CD4-positive, alpha-beta T cell (primary cell): ENCODE measurements at regions not wholly inside any gene's neighbourhood (a gene's known extent, or its start where the extent isn't known, plus 50 kb on each side); places are given as distances from the start of the nearest gene placed in this dataset.

Experiments
- ATAC-seq: fragments of 200-7000 bp; cut with Tn5 transposase; one replicate; pipeline ENCODE4 v1.10.0; 2022; ENCODE audit warnings: mild to moderate bottlenecking; ENCODE audit not compliant: poor library complexity
- CTCF ChIA-PET: fragments of 350-600 bp; sonication (Branson Sonifier 250); formaldehyde crosslinking; loops from one replicate; lab custom pipeline; 2021; ENCODE audit warnings: antibody characterized with exemption, inconsistent platforms; lab: Charles Lee
- POLR2A ChIA-PET: fragments of 350-600 bp; sonication (Branson Sonifier 250); formaldehyde crosslinking; loops from one replicate; lab custom pipeline; 2021; ENCODE audit warnings: antibody characterized with exemption, inconsistent platforms; lab: Charles Lee
- DNase-seq, 14 experiments: peaks; one replicate each; pipeline ENCODE4 v3.0.0-alpha.2; 2013 to 2020; ENCODE audit warnings: mixed read lengths in 2 of 14
- H3K27ac ChIP-seq, 2 donors: one replicate each; pipeline versions ENCODE4 v1.5.1 to v1.7.0; 2013; ENCODE audit warnings: low read length in 2 of 2, low read depth in 1 of 2, mild to moderate bottlenecking in 1 of 2
- H3K27me3 ChIP-seq, 2 experiments: 1 replicate in 1 of 2; 2 replicates in 1 of 2; pipeline versions ENCODE4 v1.6.1 to v1.7.0; 2013; ENCODE audit warnings: low read length in 2 of 2, control low read depth in 1 of 2, mild to moderate bottlenecking in 1 of 2, moderate library complexity in 1 of 2; ENCODE audit not compliant: insufficient read depth in 2 of 2, control insufficient read depth in 1 of 2
- H3K36me3 ChIP-seq: one replicate; pipeline ENCODE4 v1.6.1; 2013; ENCODE audit warnings: low read length, control low read depth; ENCODE audit not compliant: insufficient read depth
- H3K4me1 ChIP-seq: one replicate; pipeline ENCODE4 v1.6.1; 2013; ENCODE audit warnings: low read length, control low read depth; ENCODE audit not compliant: insufficient read depth
- H3K4me3 ChIP-seq: one replicate; pipeline ENCODE4 v1.5.1; 2013; ENCODE audit warnings: mild to moderate bottlenecking, low read length, moderate library complexity
- H3K9me3 ChIP-seq, 2 experiments: 1 replicate in 1 of 2; 2 replicates in 1 of 2; pipeline versions ENCODE4 v1.6.1 to v1.7.0; 2013; ENCODE audit warnings: low read length in 2 of 2, mild to moderate bottlenecking in 2 of 2, control low read depth in 1 of 2, moderate library complexity in 1 of 2; ENCODE audit not compliant: control insufficient read depth in 1 of 2, insufficient read depth in 1 of 2
- H3K27ac Mint-ChIP-seq: one replicate; pipeline ENCODE4 v1.8.0; 2020; ENCODE audit warnings: mixed read lengths
- H3K27me3 Mint-ChIP-seq: one replicate; pipeline ENCODE4 v1.8.0; 2021; ENCODE audit warnings: mixed read lengths
- H3K36me3 Mint-ChIP-seq: one replicate; pipeline ENCODE4 v1.8.0; 2021; ENCODE audit warnings: low read depth, mixed read lengths
- H3K4me1 Mint-ChIP-seq: one replicate; pipeline ENCODE4 v1.8.0; 2021; ENCODE audit warnings: low read depth, mixed read lengths
- H3K4me3 Mint-ChIP-seq: one replicate; pipeline ENCODE4 v1.8.0; 2020; ENCODE audit warnings: mild to moderate bottlenecking, mixed read lengths
- H3K9me3 Mint-ChIP-seq: one replicate; pipeline ENCODE4 v1.8.0; 2020; ENCODE audit warnings: mixed read lengths
- intact Hi-C, 2 experiments: fragments of 100-400 bp; cut with DNase I in 1 of 2; cut with micrococcal nuclease in 1 of 2; formaldehyde crosslinking; loops; one replicate each; pipeline versions ENCODE4 v1.15.1 to v1.9.0; 2023 to 2025; cut with DNase I, micrococcal nuclease
- TF ChIP-seq, protein P1 (sequence below): fragments of 200-600 bp; IDR thresholded peaks from one replicate; pipeline ENCODE4 v1.8.0; 2022; ENCODE audit warnings: antibody characterized with exemption, mild to moderate bottlenecking

DNA sequence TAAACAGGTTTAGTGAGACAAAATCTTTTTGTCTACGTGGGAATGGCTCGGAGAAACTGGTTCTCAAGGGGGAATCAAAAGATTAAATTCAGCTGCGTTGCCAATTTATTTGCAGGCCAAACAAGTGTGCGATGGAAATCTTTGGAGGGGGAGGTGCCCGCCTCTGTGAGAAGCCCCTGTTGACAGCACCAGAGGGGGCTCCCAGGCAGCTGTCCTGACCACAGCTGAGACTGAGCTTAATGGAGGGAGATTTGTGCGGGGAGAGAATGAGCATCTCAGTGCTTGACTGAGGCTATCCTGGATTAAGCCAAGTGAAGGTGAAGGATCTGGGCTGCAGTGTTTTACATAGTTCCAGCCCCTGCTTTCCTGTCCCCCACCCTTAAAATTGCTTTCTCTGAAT, 169.7 kb downstream of the ATG4C start:
- no peaks in the 10 kb centered on the region for H3K36me3 ChIP-seq
- ATAC-seq = no peak
- POLR2A ChIA-PET = no interaction called here
- CTCF ChIA-PET = no interaction called here
- Mint-ChIP-seq H3K36me3 (no peaks in the 10 kb centered on the region), H3K9me3 (no peaks in the 10 kb centered on the region), H3K27me3 (peaks cover 53% of the 10 kb centered on the region), H3K4me3 (no peak overlapping the region), H3K27ac (no peak overlapping the region), H3K4me1 (no peaks in the 10 kb centered on the region)
- H3K27ac ChIP-seq = no peak overlapping the region
- TF ChIP-seq, protein P1, sequence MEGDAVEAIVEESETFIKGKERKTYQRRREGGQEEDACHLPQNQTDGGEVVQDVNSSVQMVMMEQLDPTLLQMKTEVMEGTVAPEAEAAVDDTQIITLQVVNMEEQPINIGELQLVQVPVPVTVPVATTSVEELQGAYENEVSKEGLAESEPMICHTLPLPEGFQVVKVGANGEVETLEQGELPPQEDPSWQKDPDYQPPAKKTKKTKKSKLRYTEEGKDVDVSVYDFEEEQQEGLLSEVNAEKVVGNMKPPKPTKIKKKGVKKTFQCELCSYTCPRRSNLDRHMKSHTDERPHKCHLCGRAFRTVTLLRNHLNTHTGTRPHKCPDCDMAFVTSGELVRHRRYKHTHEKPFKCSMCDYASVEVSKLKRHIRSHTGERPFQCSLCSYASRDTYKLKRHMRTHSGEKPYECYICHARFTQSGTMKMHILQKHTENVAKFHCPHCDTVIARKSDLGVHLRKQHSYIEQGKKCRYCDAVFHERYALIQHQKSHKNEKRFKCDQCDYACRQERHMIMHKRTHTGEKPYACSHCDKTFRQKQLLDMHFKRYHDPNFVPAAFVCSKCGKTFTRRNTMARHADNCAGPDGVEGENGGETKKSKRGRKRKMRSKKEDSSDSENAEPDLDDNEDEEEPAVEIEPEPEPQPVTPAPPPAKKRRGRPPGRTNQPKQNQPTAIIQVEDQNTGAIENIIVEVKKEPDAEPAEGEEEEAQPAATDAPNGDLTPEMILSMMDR = no peak
- intact Hi-C loops = no loop called here
- no peaks in the 10 kb centered on the region for H3K4me1 ChIP-seq
- no peak overlapping the region for H3K4me3 ChIP-seq
- no peaks in the 10 kb centered on the region for H3K9me3 ChIP-seq
- no peak for DNase-seq
- H3K27me3 ChIP-seq = peaks cover 0 to 11% of the 10 kb centered on the region in 2 experiments

- H3K4me3 ChIP-seq = no peak overlapping the region
- Mint-ChIP-seq H3K27me3 (peaks cover 56% of the 10 kb centered on the region), H3K4me1 (no peaks in the 10 kb centered on the region), H3K9me3 (no peaks in the 10 kb centered on the region), H3K36me3 (no peaks in the 10 kb centered on the region), H3K27ac (no peak overlapping the region), H3K4me3 (no peak overlapping the region)
- H3K9me3 ChIP-seq = no peaks in the 10 kb centered on the region
- H3K36me3 ChIP-seq = no peaks in the 10 kb centered on the region
- H3K27ac ChIP-seq = no peak overlapping the region
- ChIA-PET POLR2A (no interaction called here), CTCF (no interaction called here)
- peaks cover 0 to 11% of the 10 kb centered on the region in 2 experiments for H3K27me3 ChIP-seq
- intact Hi-C loops = no loop called here
- no peaks in the 10 kb centered on the region for H3K4me1 ChIP-seq
- TF ChIP-seq, protein P1 = no peak
- ATAC-seq = no peak
- no peak for DNase-seq
Measured at GRCh38 chr1:62954758-62955157, 170.8 kb downstream of the ATG4C start.

DNA sequence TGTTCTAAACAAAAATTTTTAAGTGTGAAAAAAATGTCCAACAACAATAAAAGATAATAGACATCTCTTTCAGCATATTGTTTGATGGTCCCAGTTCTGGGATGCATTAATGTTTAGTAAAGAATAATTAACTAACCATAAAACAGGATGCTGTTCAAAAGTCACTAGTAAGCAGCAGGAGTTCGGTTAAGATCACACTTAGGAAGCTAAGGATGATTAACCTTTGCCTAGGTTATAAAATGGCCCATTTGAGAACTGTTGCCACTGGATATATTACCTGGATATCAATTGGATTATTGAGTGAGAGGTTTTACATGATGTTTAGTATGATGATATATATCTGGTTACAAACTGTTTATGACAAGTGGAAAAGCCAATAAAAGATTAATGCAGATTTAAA, 171.7 kb downstream of the ATG4C start:
- ATAC-seq (no peak), DNase-seq (no peak)
- Histone ChIP-seq H3K36me3 (no peaks in the 10 kb centered on the region), H3K27me3 (peaks cover 0 to 14% of the 10 kb centered on the region in 2 experiments), H3K4me3 (no peak overlapping the region), H3K4me1 (no peaks in the 10 kb centered on the region), H3K27ac (no peak overlapping the region), H3K9me3 (no peaks in the 10 kb centered on the region)
- H3K4me1 Mint-ChIP-seq = no peaks in the 10 kb centered on the region
- intact Hi-C loops = no loop called here
- ChIA-PET POLR2A (no interaction called here), CTCF (no interaction called here)
- no peaks in the 10 kb centered on the region for H3K36me3 Mint-ChIP-seq
- TF ChIP-seq, protein P1 = no peak
- peaks cover 59% of the 10 kb centered on the region for H3K27me3 Mint-ChIP-seq
- H3K9me3 Mint-ChIP-seq = no peaks in the 10 kb centered on the region
- no peak overlapping the region for H3K27ac Mint-ChIP-seq
- H3K4me3 Mint-ChIP-seq = no peak overlapping the region
